ENCODE measurements at regions not wholly inside any gene's neighbourhood (a gene's known extent, or its start where the extent isn't known, plus 50 kb on each side); places are given as distances from the start of the nearest gene placed in this dataset.

DNA sequence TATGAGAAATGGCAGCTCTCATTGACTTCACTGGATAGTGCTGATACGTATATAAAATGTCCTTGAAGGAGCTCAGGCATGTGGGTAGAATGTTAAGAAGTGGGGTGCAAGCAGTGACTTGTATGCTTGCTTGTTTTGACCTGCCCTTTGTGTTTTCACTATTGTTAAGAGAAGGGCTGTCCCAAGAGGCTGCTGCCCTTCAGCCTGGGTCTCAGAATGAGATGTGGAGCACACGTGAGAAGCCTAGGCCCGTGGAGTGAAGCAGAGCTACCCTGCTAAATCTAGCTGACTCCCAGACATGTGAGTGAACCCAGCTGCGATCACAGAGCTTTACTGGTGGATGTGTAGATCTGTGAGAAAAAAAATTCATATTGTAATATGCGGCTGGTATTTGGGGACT lies 305.3 kb upstream of the RGS17 start:
- TF ChIP-seq, protein P1, sequence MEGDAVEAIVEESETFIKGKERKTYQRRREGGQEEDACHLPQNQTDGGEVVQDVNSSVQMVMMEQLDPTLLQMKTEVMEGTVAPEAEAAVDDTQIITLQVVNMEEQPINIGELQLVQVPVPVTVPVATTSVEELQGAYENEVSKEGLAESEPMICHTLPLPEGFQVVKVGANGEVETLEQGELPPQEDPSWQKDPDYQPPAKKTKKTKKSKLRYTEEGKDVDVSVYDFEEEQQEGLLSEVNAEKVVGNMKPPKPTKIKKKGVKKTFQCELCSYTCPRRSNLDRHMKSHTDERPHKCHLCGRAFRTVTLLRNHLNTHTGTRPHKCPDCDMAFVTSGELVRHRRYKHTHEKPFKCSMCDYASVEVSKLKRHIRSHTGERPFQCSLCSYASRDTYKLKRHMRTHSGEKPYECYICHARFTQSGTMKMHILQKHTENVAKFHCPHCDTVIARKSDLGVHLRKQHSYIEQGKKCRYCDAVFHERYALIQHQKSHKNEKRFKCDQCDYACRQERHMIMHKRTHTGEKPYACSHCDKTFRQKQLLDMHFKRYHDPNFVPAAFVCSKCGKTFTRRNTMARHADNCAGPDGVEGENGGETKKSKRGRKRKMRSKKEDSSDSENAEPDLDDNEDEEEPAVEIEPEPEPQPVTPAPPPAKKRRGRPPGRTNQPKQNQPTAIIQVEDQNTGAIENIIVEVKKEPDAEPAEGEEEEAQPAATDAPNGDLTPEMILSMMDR (IDR thresholded peaks at IDR 0.05), result no peak
- no peak for TF ChIP-seq EZH2 (IDR thresholded peaks at IDR 0.05; ENCODE audit: borderline replicate concordance, insufficient read depth, low read depth, low read length, poor library complexity, severe bottlenecking)
- no peak overlapping the region for H2AFZ ChIP-seq (ENCODE audit: insufficient read depth, low read depth, low read length, poor library complexity, severe bottlenecking)
- ChIA-PET POLR2A (no interaction called here), CTCF (no interaction called here)
- H3K9ac ChIP-seq (ENCODE audit: low read length), result no peak overlapping the region
- no peak overlapping the region for H3K27ac Mint-ChIP-seq
- H3K36me3 ChIP-seq (replicated peaks in 1 of 2; ENCODE audit: control extremely low read depth in 1 of 2, control insufficient read depth in 1 of 2, extremely low read depth in 1 of 2, insufficient read depth in 2 of 2, low read length in 1 of 2), result no peaks in the 10 kb centered on the region
- no peaks in the 10 kb centered on the region for H3K9me3 Mint-ChIP-seq (ENCODE audit: insufficient read depth)
- intact Hi-C loops (cut with micrococcal nuclease), result no loop called here
- H3K4me1 ChIP-seq (ENCODE audit: control insufficient read depth in 2 of 2, insufficient read depth in 2 of 2, low read length in 2 of 2), result no peaks in the 10 kb centered on the region
- DNase-seq (no peak), ATAC-seq (ENCODE audit: low read depth) (no peak)
- no peak overlapping the region for H3K4me3 ChIP-seq (ENCODE audit: control extremely low read depth in 1 of 5, extremely low read depth in 1 of 5, insufficient read depth in 1 of 5, low read depth in 2 of 5, low read length in 4 of 5)
- no peaks in the 10 kb centered on the region for H3K27me3 Mint-ChIP-seq
- WGBS (ENCODE audit: insufficient coverage), result 68% methylated on average over 4 of the region's 5 CpGs
- H3K4me3 Mint-ChIP-seq, result no peak overlapping the region
- H4K20me1 ChIP-seq (ENCODE audit: control insufficient read depth, insufficient read depth, low read length, poor library complexity, severe bottlenecking), result no peaks in the 10 kb centered on the region
- no peaks in the 10 kb centered on the region for H3K79me2 ChIP-seq (ENCODE audit: control insufficient read depth, insufficient read depth, low read length)
- no peak overlapping the region for H3K27ac ChIP-seq (ENCODE audit: low read length in 2 of 2)
- H3K9me3 ChIP-seq (ENCODE audit: control extremely low read depth in 1 of 3, control insufficient read depth in 2 of 3, insufficient read depth in 1 of 3, low read length in 2 of 3), result peaks cover 0 to 3% (median 0%) of the 10 kb centered on the region in 3 donors
- no peaks in the 10 kb centered on the region for H3K27me3 ChIP-seq (replicated peaks in 1 of 4; ENCODE audit: control extremely low read depth in 1 of 4, control insufficient read depth in 3 of 4, insufficient read depth in 4 of 4, low read length in 3 of 4)
- H3K4me1 Mint-ChIP-seq, result no peaks in the 10 kb centered on the region
- no peak overlapping the region for H3K4me2 ChIP-seq (replicated peaks; ENCODE audit: low read depth, low read length, poor library complexity, severe bottlenecking)

DNA sequence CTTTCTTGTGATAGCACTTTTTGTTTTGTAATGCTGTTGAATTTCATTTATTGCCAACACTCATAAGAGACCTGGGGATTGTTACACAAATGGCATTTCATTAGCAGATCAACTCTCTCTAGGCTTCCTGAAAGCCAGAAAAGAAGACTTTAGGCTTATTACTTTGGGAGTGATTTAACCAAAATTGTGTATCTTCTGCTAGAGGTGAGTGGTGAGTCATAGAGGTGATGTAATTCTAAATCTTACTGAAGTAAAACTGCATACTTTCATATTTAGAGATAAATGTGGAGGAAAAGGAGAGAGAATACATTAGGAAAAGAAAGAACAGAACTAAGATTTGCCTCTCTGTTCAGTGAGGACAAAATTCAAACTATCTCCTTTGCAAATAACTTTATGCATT lies 304.7 kb upstream of the RGS17 start:
- Histone ChIP-seq H3K4me2 (replicated peaks; ENCODE audit: low read depth, low read length, poor library complexity, severe bottlenecking) (no peak overlapping the region), H4K20me1 (ENCODE audit: control insufficient read depth, insufficient read depth, low read length, poor library complexity, severe bottlenecking) (no peaks in the 10 kb centered on the region), H3K27me3 (replicated peaks in 1 of 4; ENCODE audit: control extremely low read depth in 1 of 4, control insufficient read depth in 3 of 4, insufficient read depth in 4 of 4, low read length in 3 of 4) (no peaks in the 10 kb centered on the region), H3K4me3 (ENCODE audit: control extremely low read depth in 1 of 5, extremely low read depth in 1 of 5, insufficient read depth in 1 of 5, low read depth in 2 of 5, low read length in 4 of 5) (no peak overlapping the region), H3K79me2 (ENCODE audit: control insufficient read depth, insufficient read depth, low read length) (no peaks in the 10 kb centered on the region), H3K36me3 (replicated peaks in 1 of 2; ENCODE audit: control extremely low read depth in 1 of 2, control insufficient read depth in 1 of 2, extremely low read depth in 1 of 2, insufficient read depth in 2 of 2, low read length in 1 of 2) (no peaks in the 10 kb centered on the region), H3K9me3 (ENCODE audit: control extremely low read depth in 1 of 3, control insufficient read depth in 2 of 3, insufficient read depth in 1 of 3, low read length in 2 of 3) (peaks cover 0 to 3% (median 0%) of the 10 kb centered on the region in 3 donors), H3K9ac (ENCODE audit: low read length) (no peak overlapping the region), H2AFZ (ENCODE audit: insufficient read depth, low read depth, low read length, poor library complexity, severe bottlenecking) (no peak overlapping the region), H3K4me1 (ENCODE audit: control insufficient read depth in 2 of 2, insufficient read depth in 2 of 2, low read length in 2 of 2) (no peaks in the 10 kb centered on the region), H3K27ac (ENCODE audit: low read length in 2 of 2) (no peak overlapping the region)
- ChIA-PET CTCF (no interaction called here), POLR2A (no interaction called here)
- Mint-ChIP-seq H3K27me3 (no peaks in the 10 kb centered on the region), H3K4me1 (no peaks in the 10 kb centered on the region), H3K27ac (no peak overlapping the region), H3K9me3 (ENCODE audit: insufficient read depth) (no peaks in the 10 kb centered on the region), H3K4me3 (no peak overlapping the region)
- no peak for DNase-seq
- no peak for ATAC-seq (ENCODE audit: low read depth)
- TF ChIP-seq, protein P1 (IDR thresholded peaks at IDR 0.05), result no peak
- TF ChIP-seq EZH2 (IDR thresholded peaks at IDR 0.05; ENCODE audit: borderline replicate concordance, insufficient read depth, low read depth, low read length, poor library complexity, severe bottlenecking), result no peak
- intact Hi-C loops (cut with micrococcal nuclease), result no loop called here
